ENCODE measurements at regions not wholly inside any gene's neighbourhood (a gene's known extent, or its start where the extent isn't known, plus 50 kb on each side); places are given as distances from the start of the nearest gene placed in this dataset.
A peak's percentile ranks its signal among the peaks of the same experiment; 100 is the strongest.
"Not testable (repeated sequence)": the region's sequence is repeated elsewhere in the genome, so short reads cannot be mapped to it uniquely, and the experiment has no call there.

DNA sequence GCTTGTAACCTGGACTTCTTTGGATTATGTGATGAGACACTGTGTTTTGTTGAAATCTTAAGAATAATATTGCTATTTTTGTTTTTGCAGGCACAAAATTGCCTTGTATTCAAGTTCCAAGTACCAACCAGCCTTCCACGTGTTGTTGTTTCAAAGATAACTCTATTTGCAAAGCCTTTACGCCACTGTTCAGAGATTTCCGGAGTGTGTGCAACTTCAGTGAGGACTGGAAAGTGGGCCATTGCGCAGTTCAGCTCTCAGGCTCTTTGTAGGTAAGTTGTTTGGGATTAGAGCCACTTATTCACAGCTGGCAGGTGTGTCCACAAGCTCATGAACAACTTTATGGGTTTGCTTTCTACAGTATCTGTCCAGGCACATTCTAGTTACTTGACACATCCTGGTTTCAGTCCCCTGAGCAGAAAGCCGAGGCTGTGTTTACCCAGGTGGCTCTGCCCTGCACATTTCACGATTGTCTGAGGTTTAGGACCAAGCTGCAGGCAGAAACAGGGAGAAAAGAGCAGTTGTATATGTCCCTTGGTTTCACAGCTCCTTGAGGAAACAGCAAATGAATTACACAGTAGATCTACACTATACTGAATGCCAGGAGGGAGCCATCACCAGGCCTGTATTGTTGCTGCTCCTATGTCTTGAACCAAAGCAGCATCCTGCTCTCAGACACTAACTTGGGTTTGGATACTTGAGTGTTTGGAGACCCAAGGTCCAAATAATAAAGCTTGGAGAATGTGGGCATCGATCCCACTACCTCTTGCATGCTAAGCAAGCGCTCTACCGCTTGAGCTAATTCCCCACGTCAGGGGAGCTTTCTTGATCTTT lies 136.1 kb upstream of the ZNF322 start:
- H3K4me1 ChIP-seq; H3K36me3 ChIP-seq; H3K27me3 ChIP-seq; H3K9ac ChIP-seq; H3K27me3 Mint-ChIP-seq (ENCODE audit: insufficient read depth, low read depth); H3K27ac ChIP-seq; H3K79me2 ChIP-seq (ENCODE audit: low read depth); DNase-seq (ENCODE audit: low spot score); H3K27ac Mint-ChIP-seq; H3K4me1 Mint-ChIP-seq; H3K4me2 ChIP-seq; H3F3A ChIP-seq (ENCODE audit: low read depth); H3K36me3 Mint-ChIP-seq; H3K4me3 Mint-ChIP-seq; H3K9me3 Mint-ChIP-seq; H3K9me3 ChIP-seq (ENCODE audit: low read depth); H2AFZ ChIP-seq (replicated peaks); H3K4me3 ChIP-seq; H4K20me1 ChIP-seq (ENCODE audit: low read depth): not testable (repeated sequence)

DNA sequence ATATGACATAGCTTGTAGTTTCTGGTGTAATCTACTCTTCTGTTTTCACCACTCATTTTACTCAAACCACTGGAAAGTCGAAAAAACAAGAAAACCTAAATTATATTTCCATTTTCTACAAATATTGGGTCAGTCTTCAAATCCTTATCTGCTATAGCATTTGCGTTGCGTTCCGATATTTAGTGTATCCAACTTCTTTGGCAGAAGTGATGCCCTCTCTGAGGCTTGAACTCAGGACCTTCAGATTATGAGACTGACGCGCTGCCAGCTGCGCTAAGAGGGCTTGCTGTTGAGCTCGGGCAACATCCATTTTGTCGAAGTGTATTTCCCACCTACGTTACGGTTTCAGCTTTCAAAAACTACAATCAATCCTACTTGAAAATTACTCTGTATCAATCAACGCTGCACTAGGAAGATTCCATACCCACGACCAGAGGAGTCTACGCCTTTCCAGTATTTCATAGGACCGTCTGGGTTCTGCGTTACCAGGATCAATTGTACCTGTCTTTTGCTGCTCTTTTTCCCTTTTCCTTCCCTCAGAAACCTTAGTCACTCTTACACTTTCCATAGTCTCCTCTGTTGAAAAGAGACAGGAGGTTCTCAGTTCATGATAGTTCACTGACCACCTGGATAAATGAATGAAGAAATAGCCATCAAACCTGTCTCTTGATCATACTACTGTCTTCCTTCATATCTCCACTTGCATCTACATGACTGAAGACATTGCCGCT lies 140.5 kb upstream of the ZNF322 start:
- H3K27me3 ChIP-seq; H3K9me3 ChIP-seq (ENCODE audit: low read depth); H3K4me1 Mint-ChIP-seq; H3K27ac ChIP-seq; H3K4me3 Mint-ChIP-seq; DNase-seq (ENCODE audit: low spot score); H3K4me3 ChIP-seq; H3K4me2 ChIP-seq; H3K36me3 Mint-ChIP-seq; H3K36me3 ChIP-seq; H3K4me1 ChIP-seq; H3K27me3 Mint-ChIP-seq (ENCODE audit: insufficient read depth, low read depth); H4K20me1 ChIP-seq (ENCODE audit: low read depth); H3K9ac ChIP-seq; H3F3A ChIP-seq (ENCODE audit: low read depth); H3K79me2 ChIP-seq (ENCODE audit: low read depth); H3K9me3 Mint-ChIP-seq; H2AFZ ChIP-seq (replicated peaks); H3K27ac Mint-ChIP-seq: not testable (repeated sequence)

DNA sequence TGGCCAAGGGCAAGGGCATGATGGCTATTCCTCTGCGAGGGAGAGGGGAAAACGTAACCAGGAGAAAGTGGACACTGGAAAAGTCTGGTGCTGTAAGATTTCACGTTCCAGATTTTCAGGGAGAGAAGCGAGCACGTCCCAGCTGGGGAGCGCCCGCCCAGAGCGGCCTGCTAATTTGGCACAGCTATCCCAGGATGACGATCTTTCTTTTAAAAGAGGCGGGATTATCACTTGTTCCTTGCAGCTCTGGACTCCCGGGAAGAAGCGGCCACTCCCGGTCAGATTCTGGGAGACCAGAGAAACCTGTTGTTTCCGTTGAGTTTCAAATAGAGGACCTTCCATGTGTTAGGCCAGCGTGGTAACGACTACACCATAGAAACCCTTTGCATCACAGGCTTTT lies 144.2 kb upstream of the ZNF322 start:
- not testable (repeated sequence) for H3F3A ChIP-seq (ENCODE audit: low read depth); H3K4me2 ChIP-seq; H3K4me1 ChIP-seq; H3K9me3 ChIP-seq (ENCODE audit: low read depth); H3K79me2 ChIP-seq (ENCODE audit: low read depth); H3K27ac Mint-ChIP-seq; H3K4me3 Mint-ChIP-seq; H3K4me3 ChIP-seq; H3K9ac ChIP-seq; H3K27me3 Mint-ChIP-seq (ENCODE audit: insufficient read depth, low read depth); H3K27me3 ChIP-seq; DNase-seq (ENCODE audit: low spot score); H2AFZ ChIP-seq (replicated peaks); H3K36me3 ChIP-seq; H3K4me1 Mint-ChIP-seq; H3K27ac ChIP-seq; H3K9me3 Mint-ChIP-seq; H3K36me3 Mint-ChIP-seq; H4K20me1 ChIP-seq (ENCODE audit: low read depth)

DNA sequence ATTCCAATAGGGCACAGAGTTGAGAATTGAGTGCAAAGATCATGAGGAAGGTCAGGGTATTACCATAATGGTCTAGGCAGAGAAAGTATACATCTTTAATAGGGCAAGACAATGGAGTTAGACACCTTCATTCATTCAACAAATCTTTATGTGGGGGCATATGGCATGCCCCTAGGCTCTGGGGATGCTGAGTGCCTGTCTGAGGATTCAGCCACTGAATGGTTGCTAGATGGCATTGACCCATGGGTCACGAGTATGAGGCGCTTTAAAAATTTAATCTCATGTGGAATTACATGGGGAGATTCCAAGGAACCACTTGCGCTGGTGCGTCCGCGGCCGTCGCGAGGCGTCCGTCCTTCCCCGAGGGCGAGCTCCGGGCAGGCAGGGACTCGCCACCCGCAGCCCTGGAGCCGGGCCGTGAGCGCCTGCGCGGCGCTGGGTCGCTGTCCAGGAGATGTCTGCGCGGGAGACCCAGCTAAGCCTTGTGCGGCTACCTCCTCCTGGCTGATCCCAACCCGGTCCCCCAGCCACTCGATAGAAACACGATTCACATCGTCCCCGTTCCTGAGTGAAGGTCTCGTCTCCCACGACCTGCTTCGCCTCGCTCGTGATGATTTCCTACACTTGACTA lies 152.1 kb upstream of the ZNF322 start:
- H3K4me3 Mint-ChIP-seq; H3K9me3 ChIP-seq (ENCODE audit: low read depth); H2AFZ ChIP-seq (replicated peaks): not testable (repeated sequence)

DNA sequence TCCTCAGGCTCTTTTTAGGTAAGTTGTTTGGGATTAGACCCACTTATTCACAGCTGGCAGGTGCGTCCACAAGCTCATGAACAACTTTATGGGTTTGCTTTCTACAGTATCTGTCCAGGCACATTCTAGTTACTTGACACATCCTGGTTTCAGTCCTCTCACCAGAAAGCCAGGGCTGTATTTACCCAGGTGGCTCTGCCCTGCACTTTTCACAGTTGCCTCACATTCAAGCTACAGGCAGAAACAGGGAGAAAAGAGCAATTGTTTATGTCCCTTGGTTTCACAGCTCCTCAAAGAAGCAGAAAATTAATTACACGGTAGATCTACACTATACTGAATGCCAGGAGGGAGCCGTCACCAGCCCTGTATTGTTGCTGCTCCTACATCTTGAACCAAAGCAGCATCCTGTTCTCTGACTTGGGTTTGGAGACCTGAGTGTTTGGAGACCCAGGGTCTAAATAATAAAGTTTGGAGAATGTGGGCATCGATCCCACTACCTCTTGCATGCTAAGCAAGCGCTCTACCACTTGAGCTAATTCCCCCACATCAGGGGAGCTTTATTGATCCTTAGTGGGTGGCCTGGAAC lies 159.2 kb upstream of the ZNF322 start:
- not testable (repeated sequence) for H3F3A ChIP-seq (ENCODE audit: low read depth); H3K36me3 Mint-ChIP-seq; H4K20me1 ChIP-seq (ENCODE audit: low read depth); H3K4me1 Mint-ChIP-seq; H3K9me3 ChIP-seq (ENCODE audit: low read depth); H3K4me3 Mint-ChIP-seq; H2AFZ ChIP-seq (replicated peaks); DNase-seq (ENCODE audit: low spot score); H3K9ac ChIP-seq; H3K27ac Mint-ChIP-seq; H3K4me3 ChIP-seq; H3K27me3 Mint-ChIP-seq (ENCODE audit: insufficient read depth, low read depth); H3K27me3 ChIP-seq; H3K4me2 ChIP-seq; H3K4me1 ChIP-seq; H3K27ac ChIP-seq; H3K9me3 Mint-ChIP-seq; H3K79me2 ChIP-seq (ENCODE audit: low read depth); H3K36me3 ChIP-seq

More for the DNA sequence above, 152.1 kb upstream of the ZNF322 start:
- H3K27ac Mint-ChIP-seq; H3K27me3 Mint-ChIP-seq (ENCODE audit: insufficient read depth, low read depth); H3F3A ChIP-seq (ENCODE audit: low read depth); H3K27me3 ChIP-seq; H4K20me1 ChIP-seq (ENCODE audit: low read depth); H3K36me3 Mint-ChIP-seq; H3K4me1 Mint-ChIP-seq; H3K9me3 Mint-ChIP-seq; H3K4me1 ChIP-seq; H3K27ac ChIP-seq; DNase-seq (ENCODE audit: low spot score); H3K9ac ChIP-seq; H3K36me3 ChIP-seq; H3K4me2 ChIP-seq; H3K79me2 ChIP-seq (ENCODE audit: low read depth); H3K4me3 ChIP-seq: not testable (repeated sequence)

GRCh38 chr6:26827965-26828364 lies 168.4 kb upstream of the ZNF322 start:
- H3K9ac ChIP-seq; H3K36me3 Mint-ChIP-seq; H4K20me1 ChIP-seq (ENCODE audit: low read depth); H3F3A ChIP-seq (ENCODE audit: low read depth); H3K4me1 Mint-ChIP-seq; H3K36me3 ChIP-seq; H3K27ac ChIP-seq; H3K4me2 ChIP-seq; H3K27ac Mint-ChIP-seq; H3K9me3 Mint-ChIP-seq; DNase-seq (ENCODE audit: low spot score); H3K27me3 Mint-ChIP-seq (ENCODE audit: insufficient read depth, low read depth); H3K4me1 ChIP-seq; H3K4me3 Mint-ChIP-seq; H3K27me3 ChIP-seq; H3K79me2 ChIP-seq (ENCODE audit: low read depth); H3K9me3 ChIP-seq (ENCODE audit: low read depth); H3K4me3 ChIP-seq; H2AFZ ChIP-seq (replicated peaks): not testable (repeated sequence)

GRCh38 chr6:26829480-26829879 lies 169.9 kb upstream of the ZNF322 start:
- not testable (repeated sequence) for H3K9ac ChIP-seq; H2AFZ ChIP-seq (replicated peaks); H3K4me1 Mint-ChIP-seq; H4K20me1 ChIP-seq (ENCODE audit: low read depth); H3F3A ChIP-seq (ENCODE audit: low read depth); H3K36me3 ChIP-seq; H3K9me3 Mint-ChIP-seq; H3K36me3 Mint-ChIP-seq; H3K79me2 ChIP-seq (ENCODE audit: low read depth); H3K4me1 ChIP-seq; H3K4me3 ChIP-seq; H3K9me3 ChIP-seq (ENCODE audit: low read depth); H3K27me3 Mint-ChIP-seq (ENCODE audit: insufficient read depth, low read depth); H3K27ac ChIP-seq; DNase-seq (ENCODE audit: low spot score); H3K4me2 ChIP-seq; H3K27ac Mint-ChIP-seq; H3K4me3 Mint-ChIP-seq; H3K27me3 ChIP-seq

GRCh38 chr6:26830992-26831391 lies 171.4 kb upstream of the ZNF322 start:
- H3K4me1 ChIP-seq; H3K79me2 ChIP-seq (ENCODE audit: low read depth); H3K27ac ChIP-seq; H3K9me3 Mint-ChIP-seq; H3K9me3 ChIP-seq (ENCODE audit: low read depth); H3K27ac Mint-ChIP-seq; H3F3A ChIP-seq (ENCODE audit: low read depth); H3K4me1 Mint-ChIP-seq; H3K36me3 ChIP-seq; H4K20me1 ChIP-seq (ENCODE audit: low read depth); H3K36me3 Mint-ChIP-seq; H3K4me3 Mint-ChIP-seq; H3K27me3 Mint-ChIP-seq (ENCODE audit: insufficient read depth, low read depth); H3K9ac ChIP-seq; H3K4me3 ChIP-seq; H3K4me2 ChIP-seq; H3K27me3 ChIP-seq; H2AFZ ChIP-seq (replicated peaks): not testable (repeated sequence)
- DNase-seq (ENCODE audit: low spot score), result peak; percentile 0

Measured in neural progenitor cell (in vitro differentiated cells).